Activated naive CD8-positive, alpha-beta T cell treated with anti-CD3 and anti-CD28 coated beads, Interleukin-2, amount 50 U/mL, for 16 hours (primary cell): ENCODE measurements at regions not wholly inside any gene's neighbourhood (a gene's known extent, or its start where the extent isn't known, plus 50 kb on each side); places are given as distances from the start of the nearest gene placed in this dataset.
"Not testable (repeated sequence)": the region's sequence is repeated elsewhere in the genome, so short reads cannot be mapped to it uniquely, and the experiment has no call there.

Source experiments
- DNase-seq: peaks from one replicate; pipeline ENCODE4 v3.0.0-alpha.2; 2020; ENCODE audit warnings: low read depth, low spot score

DNA sequence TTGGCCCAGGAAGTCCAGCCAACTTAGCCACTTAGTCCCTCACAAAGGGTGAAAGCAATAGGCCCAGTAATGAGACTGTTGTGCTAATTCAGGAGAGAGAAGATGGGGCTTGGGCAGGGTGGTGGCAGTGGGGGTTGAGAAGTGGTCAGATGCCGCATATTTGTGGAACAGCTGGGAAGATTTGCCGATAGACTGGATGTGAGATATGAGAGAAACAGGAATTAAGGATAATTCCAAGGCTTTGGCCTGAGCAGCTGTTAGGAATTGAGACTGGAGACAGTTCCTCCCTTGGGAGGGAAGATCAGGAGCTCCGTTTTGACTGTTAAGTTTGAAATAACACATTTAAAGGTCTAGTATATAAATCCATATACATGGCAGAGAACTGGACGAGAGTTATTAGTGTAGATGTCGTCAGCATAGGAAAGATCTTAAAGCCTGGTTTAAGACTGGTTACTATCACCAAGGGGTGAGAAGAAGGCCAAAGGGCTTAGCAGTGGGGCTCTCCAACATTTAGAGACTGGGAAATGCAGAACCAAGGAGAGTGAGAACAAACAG lies 323.7 kb upstream of the FAM78B start:
- peak; percentile 1 for DNase-seq

DNA sequence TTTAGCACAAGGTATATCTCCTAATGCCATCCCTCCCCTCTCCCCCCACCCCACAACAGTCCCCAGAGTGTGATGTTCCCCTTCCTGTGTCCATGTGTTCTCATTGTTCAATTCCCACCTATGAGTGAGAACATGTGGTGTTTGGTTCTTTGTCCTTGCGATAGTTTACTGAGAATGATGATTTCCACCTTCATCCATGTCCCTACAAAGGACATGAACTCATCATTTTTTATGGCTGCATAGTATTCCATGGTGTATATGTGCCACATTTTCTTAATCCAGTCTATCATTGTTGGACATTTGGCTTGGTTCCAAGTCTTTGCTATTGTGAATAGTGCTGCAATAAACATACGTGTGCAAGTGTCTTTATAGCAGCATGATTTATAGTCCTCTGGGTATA lies 327.0 kb upstream of the FAM78B start:
- not testable (repeated sequence) for DNase-seq

DNA sequence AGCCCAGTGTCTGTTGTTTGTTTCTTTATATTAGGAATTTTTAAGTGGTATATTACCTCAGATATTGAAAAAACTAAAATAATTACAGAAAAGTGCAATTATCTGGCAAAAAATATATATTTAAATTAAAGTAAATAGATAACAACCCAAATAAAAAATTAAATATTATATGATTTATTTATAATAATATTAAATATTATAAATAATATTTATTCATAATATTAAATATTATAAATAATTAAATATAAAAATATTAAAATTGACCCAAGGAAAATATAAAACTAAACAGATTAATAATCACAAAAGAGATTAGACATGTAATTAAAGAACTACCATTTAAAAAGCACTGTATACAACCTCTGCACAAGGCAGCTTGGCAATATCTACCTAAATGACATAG lies 331.9 kb upstream of the POGK start:
- DNase-seq, result no peak

- no peak for DNase-seq
These were observed 327.5 kb upstream of the POGK start for GRCh38 chr1:166511761-166512160.

GRCh38 chr1:166514067-166514466 lies 325.2 kb upstream of the POGK start:
- no peak for DNase-seq

GRCh38 chr1:166527752-166528151 lies 311.5 kb upstream of the POGK start:
- DNase-seq, result no peak

- no peak for DNase-seq
These were observed 300.6 kb upstream of the POGK start for GRCh38 chr1:166538646-166539045.

- DNase-seq, result no peak
These were observed 295.2 kb upstream of the POGK start for GRCh38 chr1:166544036-166544435.

GRCh38 chr1:166544561-166544960 lies 294.7 kb upstream of the POGK start:
- no peak for DNase-seq

GRCh38 chr1:166552706-166553105 lies 286.6 kb upstream of the POGK start:
- no peak for DNase-seq

GRCh38 chr1:166570954-166571353 lies 268.3 kb upstream of the POGK start:
- no peak for DNase-seq

DNA sequence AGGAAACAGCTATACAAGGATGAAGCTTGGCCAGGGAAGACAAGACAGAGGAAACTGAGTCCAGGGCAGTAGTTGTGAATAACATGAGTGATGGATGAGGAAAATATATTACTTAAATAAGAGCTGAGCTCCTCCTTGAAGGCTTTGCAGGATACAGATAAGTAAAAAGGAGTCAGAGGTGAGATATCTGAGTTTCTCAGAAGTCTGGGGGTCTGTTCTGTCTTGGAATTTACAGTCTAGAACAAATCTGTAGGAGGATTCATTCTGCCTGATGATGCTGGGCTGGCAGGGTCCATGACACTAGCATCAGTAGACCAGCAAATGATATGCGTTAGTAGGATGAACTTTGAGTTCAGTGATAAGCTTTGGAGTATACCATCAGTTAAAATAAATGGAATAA lies 266.1 kb upstream of the POGK start:
- DNase-seq, result no peak

DNA sequence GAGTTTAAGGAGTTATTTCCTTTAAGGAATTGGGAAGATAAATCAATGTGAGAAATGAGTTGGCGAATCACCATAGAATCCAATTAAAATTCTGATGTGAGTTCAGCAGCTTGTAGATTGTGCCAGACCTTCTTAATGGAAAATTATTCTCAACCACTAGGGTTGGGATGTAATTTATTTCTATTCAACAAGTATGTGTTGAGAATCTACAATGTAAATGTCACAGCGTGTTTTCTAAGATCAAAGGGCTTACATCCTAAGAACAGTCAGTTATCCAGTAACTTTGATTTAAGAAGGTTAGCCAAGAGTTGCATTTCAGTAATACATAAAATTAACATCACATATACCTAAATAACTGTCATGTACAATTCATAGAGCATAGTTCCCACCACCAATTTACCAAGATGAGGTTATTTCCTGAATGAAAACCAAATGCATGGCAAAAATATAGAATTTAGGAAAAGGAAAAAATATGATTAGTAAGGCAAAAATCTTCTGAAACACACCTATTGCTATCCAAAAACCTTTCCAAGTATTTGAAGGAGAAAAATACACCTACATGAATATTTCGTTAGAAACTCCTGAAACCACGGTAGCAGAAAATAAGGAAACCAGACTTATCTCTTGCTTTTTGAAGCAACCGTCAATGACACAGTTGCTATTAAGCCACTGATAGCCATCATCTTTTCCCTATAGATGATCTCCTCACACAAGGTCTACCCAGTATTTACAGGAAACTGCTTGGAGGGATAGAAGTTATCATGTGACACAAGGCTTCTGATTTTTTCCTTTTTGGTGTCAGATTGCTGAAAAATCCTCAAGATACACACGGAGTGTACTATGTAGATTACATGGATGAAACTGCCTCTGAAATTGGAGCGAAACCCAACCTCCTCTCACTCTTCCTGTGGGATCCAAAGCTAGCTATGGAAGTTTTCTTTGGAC lies 259.4 kb upstream of the POGK start:
- DNase-seq, result no peak

GRCh38 chr1:166588741-166589140 lies 250.5 kb upstream of the POGK start:
- DNase-seq, result no peak

DNA sequence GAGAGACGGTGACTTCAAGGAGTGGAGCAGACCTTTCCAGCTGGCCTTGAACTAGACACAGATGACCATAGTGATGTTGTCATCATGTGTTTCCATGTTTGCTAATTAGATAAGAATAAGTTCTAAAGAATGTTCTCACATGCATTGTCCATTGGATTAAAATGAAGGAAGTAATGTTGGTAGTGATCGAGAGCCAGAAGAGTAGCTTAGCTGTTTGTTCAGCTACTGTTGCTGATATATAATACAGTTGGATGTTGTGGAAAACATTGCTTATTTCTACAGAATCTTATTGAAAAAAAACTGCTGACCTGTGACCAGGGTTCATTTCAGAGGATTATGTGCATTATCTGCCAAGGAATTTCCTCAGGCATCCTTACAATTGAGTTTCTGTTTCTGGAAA lies 249.1 kb upstream of the POGK start:
- no peak for DNase-seq

GRCh38 chr1:166594646-166595045 lies 244.6 kb upstream of the POGK start:
- no peak for DNase-seq

DNA sequence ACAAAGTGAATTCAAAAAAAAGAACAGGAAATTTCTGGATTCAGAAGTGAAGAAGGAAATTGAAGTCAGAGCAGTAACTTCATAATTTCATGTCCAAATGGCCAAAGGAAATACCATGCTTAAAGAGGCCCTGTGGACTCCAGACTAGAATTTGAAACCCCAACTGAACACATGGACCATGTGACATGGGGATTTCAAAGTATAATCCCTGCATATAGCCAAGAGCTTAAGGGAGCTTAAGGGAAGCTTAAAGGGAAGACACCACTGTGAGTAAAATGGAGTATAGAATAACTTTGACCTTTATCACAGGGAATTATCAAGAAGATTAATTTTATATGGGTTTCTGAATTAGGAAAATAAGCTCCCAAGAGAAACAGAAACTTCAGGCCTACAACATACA lies 241.8 kb upstream of the POGK start:
- DNase-seq, result no peak

DNA sequence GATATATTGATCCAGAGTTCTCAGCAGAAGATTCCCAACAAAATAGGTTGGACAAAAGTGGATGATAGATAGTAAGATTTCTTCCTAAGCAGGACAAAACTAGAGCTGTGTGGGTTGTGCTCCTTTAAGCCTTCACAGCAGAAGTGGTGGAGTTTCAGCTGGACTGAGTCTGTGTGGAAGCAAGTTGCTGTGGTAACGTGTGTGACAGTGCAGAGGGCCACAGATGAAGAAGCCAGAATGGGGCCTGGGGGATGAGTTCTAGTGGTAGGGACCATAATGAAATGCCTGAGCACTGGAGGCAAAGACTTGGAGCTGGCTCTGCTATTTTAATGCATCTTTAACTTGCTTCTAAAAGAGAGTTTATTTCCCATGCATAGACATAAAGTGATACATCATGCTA lies 238.7 kb upstream of the POGK start:
- no peak for DNase-seq

GRCh38 chr1:166601650-166602278 lies 237.5 kb upstream of the POGK start:
- no peak for DNase-seq

DNA sequence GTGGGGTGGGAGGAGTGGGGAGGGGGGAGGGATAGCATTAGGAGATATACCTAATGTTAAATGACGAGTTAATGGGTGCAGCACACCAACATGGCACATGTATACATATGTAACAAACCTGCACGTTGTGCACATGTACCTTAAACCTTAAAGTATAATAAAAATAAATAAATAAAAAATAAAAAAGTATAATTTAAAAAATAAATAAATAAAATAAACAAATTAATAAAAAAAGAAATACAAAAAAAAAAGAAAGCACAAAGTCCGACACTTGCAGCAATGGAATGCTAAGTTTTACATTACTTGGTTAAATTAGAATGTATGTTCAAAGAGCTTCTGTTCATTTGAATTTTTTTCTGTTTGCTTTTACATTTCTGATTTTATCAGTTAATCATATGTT lies 236.5 kb upstream of the POGK start:
- DNase-seq, result not testable (repeated sequence)

DNA sequence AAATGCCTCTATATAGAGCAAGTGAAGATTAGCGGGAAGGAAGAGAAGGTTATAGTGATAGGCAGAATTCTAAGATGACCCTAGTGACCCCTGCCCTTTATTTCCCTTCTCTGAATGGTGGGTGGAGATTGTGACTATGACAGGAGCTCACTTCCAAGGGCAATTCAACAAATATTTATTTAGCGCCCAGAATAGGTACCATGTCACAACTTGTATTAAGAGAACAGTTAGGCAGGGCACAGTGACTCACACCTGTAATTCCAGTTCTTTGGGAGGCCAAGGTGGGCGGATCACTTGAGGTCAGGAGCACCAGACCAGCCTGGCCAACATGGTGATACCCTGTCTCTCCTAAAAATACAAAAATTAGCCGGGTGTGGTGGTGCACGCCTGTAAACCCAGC lies 236.0 kb upstream of the POGK start:
- DNase-seq, result no peak

DNA sequence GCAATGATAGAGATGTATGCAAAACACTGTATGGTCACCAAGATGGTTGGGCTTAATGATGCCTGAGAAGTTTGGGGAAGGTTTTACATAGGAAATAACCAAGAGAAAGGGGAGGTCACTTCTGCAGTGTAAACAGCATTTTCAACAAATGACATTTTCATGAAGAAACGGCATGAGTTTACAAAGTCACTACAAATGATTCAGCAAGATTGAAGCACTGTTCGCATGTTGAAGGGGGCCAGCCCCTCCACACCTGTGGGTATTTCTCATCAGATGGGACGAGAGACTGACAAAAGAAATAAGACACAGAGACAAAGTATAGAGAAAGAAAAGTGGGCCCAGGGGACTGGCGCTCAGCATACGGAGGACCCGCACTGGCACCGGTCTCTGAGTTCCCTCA lies 234.1 kb upstream of the POGK start:
- no peak for DNase-seq

DNA sequence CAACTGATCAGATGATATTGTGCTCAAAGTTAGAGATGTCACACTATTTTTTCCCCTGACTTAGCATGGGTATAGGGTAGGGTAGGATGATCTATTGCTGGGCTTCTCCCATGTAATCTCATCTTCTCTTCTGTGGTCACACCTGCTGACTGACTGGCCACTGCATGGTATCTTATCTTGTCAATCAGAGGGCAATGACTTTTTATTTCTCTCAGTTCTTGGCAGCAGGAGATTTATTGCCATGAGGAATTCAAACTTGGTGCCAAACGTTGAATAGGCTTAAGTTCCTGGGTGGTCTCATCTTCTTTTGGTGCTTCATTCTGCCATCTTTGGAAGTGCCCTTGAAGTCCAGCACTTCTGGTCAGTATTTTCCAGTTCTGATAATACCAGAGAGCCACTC lies 226.4 kb upstream of the POGK start:
- no peak for DNase-seq
